GM10266 (cell line): ENCODE measurements at regions not wholly inside any gene's neighbourhood (a gene's known extent, or its start where the extent isn't known, plus 50 kb on each side); places are given as distances from the start of the nearest gene placed in this dataset.

ENCODE experiments used
- DNase-seq: peaks from one replicate; pipeline ENCODE4 v3.0.0; 2012; ENCODE audit errors: extremely low spot score
- TF ChIP-seq, protein P1 (sequence below): IDR thresholded peaks from 2 replicates; pipeline ENCODE4 v1.5.1; 2012; ENCODE audit warnings: mild to moderate bottlenecking, low read depth; ENCODE audit not compliant: control insufficient read depth, insufficient read depth; ENCODE audit errors: missing control alignments

DNA sequence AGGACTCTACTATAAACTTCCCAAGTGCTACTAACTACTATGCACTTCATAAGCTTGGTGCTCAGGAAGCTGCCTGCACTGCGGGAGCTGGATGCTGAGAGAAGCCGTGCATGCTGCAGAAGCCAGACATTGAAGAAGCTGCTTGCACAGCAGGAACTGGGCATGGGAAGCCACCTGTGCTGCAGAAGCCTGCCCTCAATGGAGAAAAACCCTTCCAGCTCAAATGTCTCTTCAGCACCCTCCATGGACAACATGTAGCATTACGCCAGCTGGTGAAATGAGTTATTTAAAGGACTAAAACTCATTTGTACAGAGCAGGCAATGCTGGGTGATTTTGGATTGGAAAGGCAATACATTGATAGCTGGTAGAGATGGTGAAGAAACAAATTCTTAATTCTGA lies 247.2 kb downstream of the KIF4B start:
- peak; percentile 7 for DNase-seq
- TF ChIP-seq, protein P1, sequence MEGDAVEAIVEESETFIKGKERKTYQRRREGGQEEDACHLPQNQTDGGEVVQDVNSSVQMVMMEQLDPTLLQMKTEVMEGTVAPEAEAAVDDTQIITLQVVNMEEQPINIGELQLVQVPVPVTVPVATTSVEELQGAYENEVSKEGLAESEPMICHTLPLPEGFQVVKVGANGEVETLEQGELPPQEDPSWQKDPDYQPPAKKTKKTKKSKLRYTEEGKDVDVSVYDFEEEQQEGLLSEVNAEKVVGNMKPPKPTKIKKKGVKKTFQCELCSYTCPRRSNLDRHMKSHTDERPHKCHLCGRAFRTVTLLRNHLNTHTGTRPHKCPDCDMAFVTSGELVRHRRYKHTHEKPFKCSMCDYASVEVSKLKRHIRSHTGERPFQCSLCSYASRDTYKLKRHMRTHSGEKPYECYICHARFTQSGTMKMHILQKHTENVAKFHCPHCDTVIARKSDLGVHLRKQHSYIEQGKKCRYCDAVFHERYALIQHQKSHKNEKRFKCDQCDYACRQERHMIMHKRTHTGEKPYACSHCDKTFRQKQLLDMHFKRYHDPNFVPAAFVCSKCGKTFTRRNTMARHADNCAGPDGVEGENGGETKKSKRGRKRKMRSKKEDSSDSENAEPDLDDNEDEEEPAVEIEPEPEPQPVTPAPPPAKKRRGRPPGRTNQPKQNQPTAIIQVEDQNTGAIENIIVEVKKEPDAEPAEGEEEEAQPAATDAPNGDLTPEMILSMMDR = no peak

GRCh38 chr5:155263381-155263780 lies 249.8 kb downstream of the KIF4B start:
- no peak for DNase-seq

DNA sequence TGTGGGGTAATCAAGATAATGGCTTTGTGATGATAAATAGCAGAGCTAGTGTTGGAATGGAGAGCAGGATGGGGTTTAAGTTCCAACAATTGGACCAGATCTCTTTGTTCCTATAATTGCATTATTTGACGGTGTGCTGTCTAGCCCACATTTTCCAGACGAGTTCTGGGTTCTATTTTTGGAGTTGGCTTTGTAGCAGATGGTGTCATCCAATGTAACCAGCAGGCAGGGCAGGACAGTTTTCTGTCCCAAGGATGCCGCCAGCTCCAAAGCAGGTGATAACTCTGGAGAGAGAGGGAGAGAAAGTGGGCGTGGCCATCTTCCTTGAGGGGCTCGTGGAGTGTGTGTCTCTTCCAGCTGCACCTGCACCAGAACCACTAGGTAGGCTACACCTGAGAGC lies 251.3 kb downstream of the KIF4B start:
- TF ChIP-seq, protein P1 = no peak
- no peak for DNase-seq

More at GRCh38 chr5:155263381-155263780, 249.8 kb downstream of the KIF4B start:
- TF ChIP-seq, protein P1 = no peak

GRCh38 chr5:155268770-155269425 lies 255.3 kb downstream of the KIF4B start:
- TF ChIP-seq, protein P1 = no peak

GRCh38 chr5:155270725-155271124 lies 257.2 kb downstream of the KIF4B start:
- no peak for DNase-seq

More at GRCh38 chr5:155268770-155269425, 255.3 kb downstream of the KIF4B start:
- no peak for DNase-seq

GRCh38 chr5:155274484-155274883 lies 260.9 kb downstream of the KIF4B start:
- DNase-seq = no peak
- TF ChIP-seq, protein P1 = no peak

More at GRCh38 chr5:155270725-155271124, 257.2 kb downstream of the KIF4B start:
- TF ChIP-seq, protein P1 = no peak

DNA sequence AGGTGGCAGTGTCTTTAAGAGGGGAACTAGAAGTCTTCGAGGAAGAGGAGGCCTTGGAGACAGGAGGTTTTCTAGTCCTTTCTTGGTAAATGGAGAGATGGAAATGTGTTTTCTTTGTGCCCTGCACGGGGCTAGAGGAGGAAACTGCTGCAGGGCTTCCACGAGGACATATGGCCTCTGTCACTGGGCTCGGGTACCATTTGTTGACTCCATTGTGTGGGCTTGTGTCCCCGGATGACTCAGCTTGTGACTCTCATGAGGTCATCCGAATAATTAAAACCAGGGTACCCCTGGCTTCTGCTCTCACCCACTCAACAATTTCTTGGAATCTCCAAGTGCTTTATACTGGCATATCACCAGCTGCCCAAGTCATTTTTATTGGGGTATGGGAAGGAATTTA lies 261.7 kb downstream of the KIF4B start:
- DNase-seq = no peak
- TF ChIP-seq, protein P1 = no peak
